Type B pancreatic cell (in vitro differentiated cells): ENCODE measurements at regions not wholly inside any gene's neighbourhood (a gene's known extent, or its start where the extent isn't known, plus 50 kb on each side); places are given as distances from the start of the nearest gene placed in this dataset.

Experiments used
- DNase-seq: peaks from one replicate; pipeline ENCODE4 v3.0.0; 2021; ENCODE audit warnings: mixed read lengths; ENCODE audit not compliant: unreplicated experiment; ENCODE audit errors: extremely low spot score
- H3K27ac Mint-ChIP-seq: 2 replicates; pipeline ENCODE4 v1.8.0; 2021; ENCODE audit warnings: mild to moderate bottlenecking, mixed read lengths
- H3K27me3 Mint-ChIP-seq: 2 replicates; pipeline ENCODE4 v1.8.0; 2021; ENCODE audit warnings: mixed read lengths
- H3K36me3 Mint-ChIP-seq: 2 replicates; pipeline ENCODE4 v1.8.0; 2021; ENCODE audit warnings: mixed read lengths
- H3K4me1 Mint-ChIP-seq: one replicate; pipeline ENCODE4 v1.8.0; 2021; ENCODE audit warnings: mixed read lengths; ENCODE audit not compliant: unreplicated experiment
- H3K4me3 Mint-ChIP-seq: 2 replicates; pipeline ENCODE4 v1.8.0; 2021; ENCODE audit warnings: mild to moderate bottlenecking, mixed read lengths
- H3K9me3 Mint-ChIP-seq: 2 replicates; pipeline ENCODE4 v1.8.0; 2021; ENCODE audit warnings: mixed read lengths
- CTCF ChIP-seq: fragments of 200-600 bp; sonication (generic); conservative IDR thresholded peaks from 2 replicates; pipeline ENCODE4 v1.5.0; 2021; ENCODE audit warnings: antibody characterized with exemption, mild to moderate bottlenecking

- no peak for TF ChIP-seq CTCF
- no peaks in the 10 kb centered on the region for H3K27me3 Mint-ChIP-seq
- H3K9me3 Mint-ChIP-seq, result no peaks in the 10 kb centered on the region
- no peaks in the 10 kb centered on the region for H3K36me3 Mint-ChIP-seq
- H3K27ac Mint-ChIP-seq, result no peak overlapping the region
- H3K4me3 Mint-ChIP-seq, result no peak overlapping the region
- DNase-seq, result no peak
- H3K4me1 Mint-ChIP-seq, result no peaks in the 10 kb centered on the region
Measured at GRCh38 chr9:85112933-85113418, 443.4 kb downstream of the NTRK2 start.

- Mint-ChIP-seq H3K9me3 (no peaks in the 10 kb centered on the region), H3K4me3 (no peak overlapping the region), H3K36me3 (no peaks in the 10 kb centered on the region), H3K27me3 (no peaks in the 10 kb centered on the region), H3K4me1 (no peaks in the 10 kb centered on the region), H3K27ac (no peak overlapping the region)
- DNase-seq, result no peak
- no peak for TF ChIP-seq CTCF
Measured at GRCh38 chr9:85112391-85112790, 442.9 kb downstream of the NTRK2 start.

- Mint-ChIP-seq H3K27me3 (no peaks in the 10 kb centered on the region), H3K4me1 (no peaks in the 10 kb centered on the region), H3K27ac (no peak overlapping the region), H3K4me3 (no peak overlapping the region), H3K9me3 (peaks cover 4% of the 10 kb centered on the region), H3K36me3 (no peaks in the 10 kb centered on the region)
- no peak for TF ChIP-seq CTCF
- no peak for DNase-seq
Measured at GRCh38 chr9:85108746-85109145, 439.2 kb downstream of the NTRK2 start.

GRCh38 chr9:85108229-85108628 is 438.7 kb downstream of the NTRK2 start:
- Mint-ChIP-seq H3K27me3 (no peaks in the 10 kb centered on the region), H3K9me3 (peaks cover 4% of the 10 kb centered on the region), H3K27ac (no peak overlapping the region), H3K36me3 (no peaks in the 10 kb centered on the region), H3K4me3 (no peak overlapping the region), H3K4me1 (no peaks in the 10 kb centered on the region)
- no peak for DNase-seq
- no peak for TF ChIP-seq CTCF

- H3K9me3 Mint-ChIP-seq, result peaks cover 4% of the 10 kb centered on the region
- no peak overlapping the region for H3K4me3 Mint-ChIP-seq
- H3K36me3 Mint-ChIP-seq, result no peaks in the 10 kb centered on the region
Measured at GRCh38 chr9:85089188-85089969, 419.9 kb downstream of the NTRK2 start.

More at GRCh38 chr9:85089188-85089969, 419.9 kb downstream of the NTRK2 start:
- no peak for DNase-seq
- no peak overlapping the region for H3K27ac Mint-ChIP-seq
- no peaks in the 10 kb centered on the region for H3K27me3 Mint-ChIP-seq
- TF ChIP-seq CTCF, result no peak
- peaks cover 7% of the 10 kb centered on the region for H3K4me1 Mint-ChIP-seq
